ENCODE measurements at regions not wholly inside any gene's neighbourhood (a gene's known extent, or its start where the extent isn't known, plus 50 kb on each side); places are given as distances from the start of the nearest gene placed in this dataset.
A peak's percentile ranks its signal among the peaks of the same experiment; 100 is the strongest.
"Not testable (repeated sequence)": the region's sequence is repeated elsewhere in the genome, so short reads cannot be mapped to it uniquely, and the experiment has no call there.

DNA sequence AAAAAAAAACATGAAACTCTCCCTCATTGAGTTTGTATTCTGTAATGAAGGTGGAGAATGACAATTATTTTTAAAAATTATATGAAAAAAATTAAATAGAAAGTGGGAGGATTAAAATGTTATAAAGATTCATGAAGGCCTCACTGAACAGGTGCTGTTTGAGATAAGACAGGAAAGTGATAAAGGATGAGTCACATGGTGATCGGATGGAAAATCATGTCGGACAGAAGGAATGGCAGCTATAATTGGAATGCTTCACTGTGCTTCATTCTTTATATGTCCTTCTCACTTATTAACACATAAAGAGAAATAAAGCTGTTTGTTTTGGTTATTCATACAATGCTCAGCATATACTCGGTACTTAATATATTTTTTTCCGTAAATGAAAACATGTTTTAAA, 464.5 kb upstream of the RGMB start:
- no peak for DNase-seq (ENCODE audit: low spot score)

GRCh38 chr5:98309785-98310598, 463.5 kb upstream of the RGMB start:
- DNase-seq (ENCODE audit: low spot score): peak; percentile 92

GRCh38 chr5:98314292-98314691, 459.2 kb upstream of the RGMB start:
- peak; percentile 49 for DNase-seq (ENCODE audit: low spot score)

- DNase-seq (ENCODE audit: low spot score): no peak
Observed at GRCh38 chr5:98318386-98318785, 455.1 kb upstream of the RGMB start.

DNA sequence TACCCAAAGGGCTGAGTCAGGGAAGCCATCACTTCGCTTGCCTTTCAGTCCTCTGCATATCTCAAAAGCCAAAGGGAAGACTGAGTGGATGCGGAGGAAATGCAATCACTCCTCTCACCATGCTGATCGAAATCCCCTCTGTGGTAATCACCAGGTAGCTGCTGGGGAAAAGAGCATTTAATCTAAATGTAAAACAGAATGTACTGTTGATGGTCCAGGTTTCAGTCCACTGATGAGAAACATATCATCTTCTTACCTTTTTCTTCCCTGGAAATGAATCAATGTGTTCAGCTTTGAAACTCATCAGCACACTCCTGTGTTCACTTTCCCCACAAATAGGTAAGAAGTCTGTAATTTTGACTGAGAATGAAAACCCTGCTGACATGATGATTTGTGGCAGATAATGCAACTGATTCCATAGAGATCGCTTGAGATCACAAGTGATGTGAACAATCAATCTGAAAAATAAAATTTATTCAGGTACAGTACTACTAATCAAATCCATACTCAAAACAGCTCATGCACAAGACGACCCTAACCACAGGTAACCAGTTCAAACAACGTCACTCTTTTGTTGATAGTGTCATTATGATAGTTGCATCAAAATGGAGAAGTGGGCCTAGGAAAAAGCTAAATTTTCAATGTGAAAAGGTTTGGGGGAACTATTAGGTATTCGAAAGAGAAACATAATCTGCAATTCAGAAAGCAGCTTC, 454.0 kb upstream of the RGMB start:
- DNase-seq (ENCODE audit: low spot score): no peak

GRCh38 chr5:98320343-98320742, 453.1 kb upstream of the RGMB start:
- no peak for DNase-seq (ENCODE audit: low spot score)

DNA sequence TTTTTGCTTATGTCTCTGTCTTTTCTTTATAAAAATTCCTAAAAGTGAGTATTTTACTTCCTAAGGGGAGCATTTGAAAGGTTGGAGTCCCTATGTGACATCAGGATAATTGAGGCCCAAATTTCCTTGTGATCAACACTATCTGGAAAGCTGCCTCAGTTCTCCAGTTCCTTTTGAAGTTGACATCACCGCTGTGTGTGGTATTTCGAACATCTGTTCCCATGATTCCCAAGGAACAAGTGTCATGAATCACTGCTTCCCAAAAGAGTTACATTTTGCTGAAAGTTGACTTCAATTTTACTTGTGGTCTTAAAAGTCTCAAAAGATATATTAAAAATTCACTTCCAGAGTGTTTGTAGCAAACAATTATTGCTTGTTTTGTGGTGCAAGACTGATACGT, 452.1 kb upstream of the RGMB start:
- DNase-seq (ENCODE audit: low spot score): no peak

DNA sequence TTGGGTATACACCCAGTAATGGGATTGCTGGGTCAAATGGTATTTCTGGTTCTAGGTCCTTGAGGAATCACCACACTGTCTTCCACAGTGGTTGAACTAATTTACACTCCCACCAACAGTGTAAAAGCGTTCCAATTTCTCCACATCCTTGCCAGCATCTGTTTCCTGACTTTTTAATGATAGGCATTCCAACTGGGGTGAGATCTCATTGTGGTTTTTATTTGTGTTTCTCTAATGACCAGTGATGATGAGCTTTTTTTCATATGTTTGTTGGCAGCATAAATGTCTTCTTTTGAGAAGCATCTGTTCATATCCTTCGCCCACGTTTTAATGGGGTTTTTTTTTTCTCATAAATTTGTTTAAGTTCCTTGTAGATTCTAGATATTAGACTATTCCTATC, 448.3 kb upstream of the RGMB start:
- DNase-seq (ENCODE audit: low spot score): not testable (repeated sequence)

GRCh38 chr5:98328015-98328414, 445.4 kb upstream of the RGMB start:
- DNase-seq (ENCODE audit: low spot score): no peak

- no peak for DNase-seq (ENCODE audit: low spot score)
Observed at GRCh38 chr5:98330871-98331270, 442.6 kb upstream of the RGMB start.

- no peak for DNase-seq (ENCODE audit: low spot score)
Observed at GRCh38 chr5:98333921-98334320, 439.5 kb upstream of the RGMB start.

- DNase-seq (ENCODE audit: low spot score): no peak
Observed at GRCh38 chr5:98334946-98335345, 438.5 kb upstream of the RGMB start.

DNA sequence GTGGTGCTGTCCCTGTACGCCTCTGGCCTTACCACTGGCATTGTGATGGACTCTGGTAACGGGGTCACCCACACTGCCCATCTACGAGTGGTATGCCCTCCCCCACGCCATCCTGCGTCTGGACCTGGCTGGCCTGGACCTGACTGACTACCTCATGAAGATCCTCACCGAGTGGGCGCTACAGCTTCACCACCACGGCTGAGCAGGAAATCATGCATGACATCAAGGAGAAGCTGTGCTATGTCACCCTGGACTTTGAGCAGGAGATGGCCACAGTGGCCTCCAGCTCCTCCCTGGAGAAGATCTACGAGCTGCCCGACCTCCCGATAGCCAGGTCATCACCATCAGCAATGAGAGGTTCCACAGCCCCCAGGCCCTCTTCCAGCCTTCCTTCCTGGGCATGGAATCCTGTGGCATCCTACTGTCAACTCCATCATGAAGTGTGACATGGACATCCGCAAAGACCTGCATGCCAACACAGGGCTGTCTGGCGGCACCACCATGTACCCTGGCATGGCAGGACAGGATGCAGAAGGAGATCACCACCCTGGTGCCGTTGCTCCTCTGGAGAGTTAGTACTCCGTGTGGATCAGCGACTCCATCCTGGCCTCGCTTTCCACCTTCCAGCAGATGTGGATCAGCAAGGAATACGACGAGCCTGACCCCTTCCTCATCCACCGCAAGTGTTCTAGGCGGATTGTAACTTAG, 434.2 kb upstream of the RGMB start:
- no peak for DNase-seq (ENCODE audit: low spot score)

DNA sequence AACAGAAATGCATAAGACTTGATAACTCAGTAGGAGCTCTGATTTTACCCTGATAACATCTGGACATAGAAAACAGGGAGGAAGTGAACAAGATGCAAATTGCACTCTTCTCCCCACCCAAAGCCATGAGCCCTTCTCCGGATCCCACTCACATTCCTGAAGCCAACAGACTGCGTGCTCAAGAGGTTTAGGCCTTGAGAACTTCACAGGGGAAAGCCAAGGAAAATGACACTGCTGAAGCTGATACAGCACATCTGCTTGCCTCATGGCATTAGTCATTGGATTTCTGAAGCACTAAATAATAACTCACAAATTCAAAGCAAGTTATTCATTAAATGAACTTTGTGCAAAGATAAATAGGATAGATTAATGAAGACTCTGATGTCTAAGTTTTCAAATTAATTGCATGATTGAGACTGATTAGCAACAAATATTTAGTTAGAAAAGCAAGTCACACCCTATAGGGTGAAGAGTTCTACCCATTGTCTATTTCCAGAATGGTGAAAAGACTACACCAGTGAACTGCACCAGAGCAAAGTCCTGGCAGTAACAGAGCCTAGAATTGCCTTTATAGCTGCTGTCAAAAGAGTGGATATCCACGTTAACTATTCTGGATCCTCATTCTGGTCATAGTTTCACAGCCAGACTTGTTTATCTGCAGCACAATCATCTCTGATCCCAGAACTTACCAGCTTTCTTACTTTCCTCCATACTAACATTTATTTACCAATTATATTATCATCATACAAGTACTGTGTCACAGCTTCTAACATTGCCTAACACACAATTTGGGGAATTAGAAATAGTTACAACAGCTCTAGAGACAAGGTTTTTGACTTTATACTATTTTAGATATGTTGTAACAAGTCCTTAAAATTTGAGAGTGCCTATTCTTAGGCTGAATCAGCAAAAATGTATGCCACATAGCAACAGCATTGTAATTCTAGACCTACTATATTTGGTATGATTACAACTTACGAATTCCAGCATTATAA, 432.1 kb upstream of the RGMB start:
- DNase-seq (ENCODE audit: low spot score): peak; percentile 84

GRCh38 chr5:98342958-98343660, 430.4 kb upstream of the RGMB start:
- not testable (repeated sequence) for DNase-seq (ENCODE audit: low spot score)

- peak; percentile 61 for DNase-seq (ENCODE audit: low spot score)
Observed at GRCh38 chr5:98349251-98349989, 424.0 kb upstream of the RGMB start.

DNA sequence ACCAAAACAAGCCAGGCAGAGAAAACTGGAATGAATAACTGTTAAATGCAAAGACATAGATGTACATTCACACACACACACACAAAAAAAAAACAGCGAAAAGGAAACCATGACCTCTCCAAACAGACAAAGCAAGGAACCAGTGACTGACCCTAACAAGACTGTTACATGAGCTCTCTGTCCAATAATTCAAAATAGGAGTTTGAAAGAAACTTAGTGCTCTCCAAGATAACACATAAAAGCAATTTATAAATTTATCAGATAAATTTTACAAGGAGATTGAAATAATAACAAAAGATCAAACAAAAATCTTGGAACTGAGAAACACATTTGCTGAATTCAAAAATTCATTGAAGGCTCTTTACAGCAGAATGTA, 423.5 kb upstream of the RGMB start:
- no peak for DNase-seq (ENCODE audit: low spot score)

GRCh38 chr5:98354922-98355321, 418.5 kb upstream of the RGMB start:
- no peak for DNase-seq (ENCODE audit: low spot score)

GRCh38 chr5:98360548-98360947, 412.9 kb upstream of the RGMB start:
- DNase-seq (ENCODE audit: low spot score): no peak

- DNase-seq (ENCODE audit: low spot score): no peak
Observed at GRCh38 chr5:98363157-98363556, 410.3 kb upstream of the RGMB start.

All from AG20443 (cell line).